Peyer's patch (tissue), 4 donors: ENCODE measurements at regions not wholly inside any gene's neighbourhood (a gene's known extent, or its start where the extent isn't known, plus 50 kb on each side); places are given as distances from the start of the nearest gene placed in this dataset.

Experiments used
- POLR2A ChIP-seq, 2 donors: fragments of 450-650 bp; IDR thresholded peaks; one replicate each; pipeline ENCODE4 v1.5.1; 2017; ENCODE audit warnings: antibody characterized with exemption in 2 of 2, mild to moderate bottlenecking in 2 of 2, moderate library complexity in 2 of 2
- TF ChIP-seq, protein P1 (sequence below), 6 experiments: fragments of 450-650 bp in 4 of 6; fragments of 200-600 bp in 2 of 6; sonication (generic) in 1 of 6; IDR thresholded peaks; one replicate each; pipeline ENCODE4 v1.5.1; 2017 to 2019; ENCODE audit warnings: antibody characterized with exemption in 6 of 6, mild to moderate bottlenecking in 3 of 6, moderate library complexity in 1 of 6

DNA sequence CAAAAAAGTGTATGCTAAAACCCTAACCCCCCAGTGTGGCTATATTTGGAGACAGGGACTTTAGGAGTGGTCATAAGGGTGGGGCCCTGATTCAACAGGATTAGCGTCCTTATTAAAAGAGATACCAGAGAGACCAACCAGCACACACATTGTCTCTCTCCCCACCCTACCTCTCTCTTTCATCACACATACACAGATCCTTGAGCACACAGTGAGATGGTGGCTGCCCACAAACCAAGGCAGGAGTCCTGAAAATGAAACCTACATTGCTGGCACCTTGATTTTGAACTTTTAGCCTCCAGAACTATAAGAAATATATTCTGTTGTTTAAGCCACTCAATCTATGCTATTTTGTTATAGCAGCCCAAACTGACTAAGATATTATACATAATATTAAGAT lies 224.2 kb downstream of the KDR start:
- TF ChIP-seq, protein P1, sequence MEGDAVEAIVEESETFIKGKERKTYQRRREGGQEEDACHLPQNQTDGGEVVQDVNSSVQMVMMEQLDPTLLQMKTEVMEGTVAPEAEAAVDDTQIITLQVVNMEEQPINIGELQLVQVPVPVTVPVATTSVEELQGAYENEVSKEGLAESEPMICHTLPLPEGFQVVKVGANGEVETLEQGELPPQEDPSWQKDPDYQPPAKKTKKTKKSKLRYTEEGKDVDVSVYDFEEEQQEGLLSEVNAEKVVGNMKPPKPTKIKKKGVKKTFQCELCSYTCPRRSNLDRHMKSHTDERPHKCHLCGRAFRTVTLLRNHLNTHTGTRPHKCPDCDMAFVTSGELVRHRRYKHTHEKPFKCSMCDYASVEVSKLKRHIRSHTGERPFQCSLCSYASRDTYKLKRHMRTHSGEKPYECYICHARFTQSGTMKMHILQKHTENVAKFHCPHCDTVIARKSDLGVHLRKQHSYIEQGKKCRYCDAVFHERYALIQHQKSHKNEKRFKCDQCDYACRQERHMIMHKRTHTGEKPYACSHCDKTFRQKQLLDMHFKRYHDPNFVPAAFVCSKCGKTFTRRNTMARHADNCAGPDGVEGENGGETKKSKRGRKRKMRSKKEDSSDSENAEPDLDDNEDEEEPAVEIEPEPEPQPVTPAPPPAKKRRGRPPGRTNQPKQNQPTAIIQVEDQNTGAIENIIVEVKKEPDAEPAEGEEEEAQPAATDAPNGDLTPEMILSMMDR (IDR thresholded peaks at IDR 0.05): no peak
- TF ChIP-seq POLR2A (IDR thresholded peaks at IDR 0.05): no peak
